ENCODE measurements at regions not wholly inside any gene's neighbourhood (a gene's known extent, or its start where the extent isn't known, plus 50 kb on each side); places are given as distances from the start of the nearest gene placed in this dataset.

GRCh38 chr10:2733278-2733963 lies 333.9 kb upstream of the PFKP start:
- H3K4me3 ChIP-seq (ENCODE audit: low read depth, low read length): no peak overlapping the region
- no peak for DNase-seq (ENCODE audit: low read depth)
- TF ChIP-seq, protein P1, sequence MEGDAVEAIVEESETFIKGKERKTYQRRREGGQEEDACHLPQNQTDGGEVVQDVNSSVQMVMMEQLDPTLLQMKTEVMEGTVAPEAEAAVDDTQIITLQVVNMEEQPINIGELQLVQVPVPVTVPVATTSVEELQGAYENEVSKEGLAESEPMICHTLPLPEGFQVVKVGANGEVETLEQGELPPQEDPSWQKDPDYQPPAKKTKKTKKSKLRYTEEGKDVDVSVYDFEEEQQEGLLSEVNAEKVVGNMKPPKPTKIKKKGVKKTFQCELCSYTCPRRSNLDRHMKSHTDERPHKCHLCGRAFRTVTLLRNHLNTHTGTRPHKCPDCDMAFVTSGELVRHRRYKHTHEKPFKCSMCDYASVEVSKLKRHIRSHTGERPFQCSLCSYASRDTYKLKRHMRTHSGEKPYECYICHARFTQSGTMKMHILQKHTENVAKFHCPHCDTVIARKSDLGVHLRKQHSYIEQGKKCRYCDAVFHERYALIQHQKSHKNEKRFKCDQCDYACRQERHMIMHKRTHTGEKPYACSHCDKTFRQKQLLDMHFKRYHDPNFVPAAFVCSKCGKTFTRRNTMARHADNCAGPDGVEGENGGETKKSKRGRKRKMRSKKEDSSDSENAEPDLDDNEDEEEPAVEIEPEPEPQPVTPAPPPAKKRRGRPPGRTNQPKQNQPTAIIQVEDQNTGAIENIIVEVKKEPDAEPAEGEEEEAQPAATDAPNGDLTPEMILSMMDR (conservative IDR thresholded peaks at IDR 0.05; ENCODE audit: low read depth, low read length): no peak

DNA sequence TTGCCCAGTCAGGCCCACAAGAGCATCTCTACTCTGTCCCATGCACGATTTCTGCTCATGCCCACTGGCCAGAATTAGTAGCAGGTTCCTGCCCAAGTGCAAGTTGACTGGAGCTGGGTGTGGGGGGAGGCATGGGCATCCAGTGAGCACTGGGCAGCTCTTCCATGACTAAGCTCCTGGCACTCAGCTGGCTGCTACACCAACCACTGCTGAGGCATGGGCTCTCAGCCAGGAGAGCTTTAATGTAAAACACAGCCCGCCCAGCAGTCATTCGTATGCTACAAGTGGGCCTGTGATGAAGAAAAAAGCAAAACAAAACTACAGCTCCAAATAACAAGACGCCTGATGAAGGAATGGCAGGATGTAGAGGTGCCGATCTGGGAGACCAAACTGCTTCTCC lies 335.4 kb upstream of the PFKP start:
- no peak overlapping the region for H3K4me3 ChIP-seq (ENCODE audit: low read depth, low read length)
- TF ChIP-seq, protein P1 (conservative IDR thresholded peaks at IDR 0.05; ENCODE audit: low read depth, low read length): no peak
- DNase-seq (ENCODE audit: low read depth): no peak

DNA sequence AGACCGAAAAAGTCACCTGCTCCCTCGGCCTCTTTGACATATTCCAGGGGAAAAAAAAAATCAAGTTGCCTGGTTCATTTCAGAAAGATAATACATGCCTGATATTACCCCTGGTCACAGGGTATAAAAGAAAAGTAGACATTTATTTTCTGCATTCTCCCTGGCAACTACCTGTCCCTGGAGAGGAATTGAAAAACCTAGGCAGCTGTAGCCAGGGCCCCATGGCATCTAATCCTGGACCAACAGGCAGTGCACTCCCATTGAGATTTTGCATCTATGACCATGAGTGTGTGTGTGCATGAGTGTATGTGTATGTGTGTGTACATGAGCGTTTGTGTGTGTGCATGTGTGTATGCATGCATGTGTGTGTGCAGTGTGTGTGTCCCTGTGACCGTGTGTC lies 338.2 kb upstream of the PFKP start:
- DNase-seq (ENCODE audit: low read depth): no peak
- TF ChIP-seq, protein P1 (conservative IDR thresholded peaks at IDR 0.05; ENCODE audit: low read depth, low read length): no peak
- no peak overlapping the region for H3K4me3 ChIP-seq (ENCODE audit: low read depth, low read length)

DNA sequence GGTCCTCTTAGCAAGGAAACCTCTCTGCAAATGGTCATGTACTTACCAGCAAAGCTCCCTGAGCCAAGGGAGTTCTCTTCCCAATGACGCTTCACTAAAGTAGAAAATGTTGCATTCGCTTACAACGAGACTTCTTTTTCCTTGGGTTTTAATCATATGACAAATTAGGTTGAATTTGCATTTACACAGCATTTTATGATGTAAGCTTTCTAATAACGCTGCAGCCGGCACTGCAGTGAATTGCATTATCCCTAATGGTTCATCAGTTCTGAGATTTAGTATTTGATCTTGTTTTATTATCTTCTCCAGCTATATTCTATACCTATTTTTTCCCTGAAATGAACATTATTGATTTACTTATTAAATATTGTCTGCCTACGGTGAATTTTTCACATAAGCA lies 339.3 kb upstream of the PFKP start:
- DNase-seq (ENCODE audit: low read depth): no peak
- H3K4me3 ChIP-seq (ENCODE audit: low read depth, low read length): no peak overlapping the region
- TF ChIP-seq, protein P1 (conservative IDR thresholded peaks at IDR 0.05; ENCODE audit: low read depth, low read length): no peak

DNA sequence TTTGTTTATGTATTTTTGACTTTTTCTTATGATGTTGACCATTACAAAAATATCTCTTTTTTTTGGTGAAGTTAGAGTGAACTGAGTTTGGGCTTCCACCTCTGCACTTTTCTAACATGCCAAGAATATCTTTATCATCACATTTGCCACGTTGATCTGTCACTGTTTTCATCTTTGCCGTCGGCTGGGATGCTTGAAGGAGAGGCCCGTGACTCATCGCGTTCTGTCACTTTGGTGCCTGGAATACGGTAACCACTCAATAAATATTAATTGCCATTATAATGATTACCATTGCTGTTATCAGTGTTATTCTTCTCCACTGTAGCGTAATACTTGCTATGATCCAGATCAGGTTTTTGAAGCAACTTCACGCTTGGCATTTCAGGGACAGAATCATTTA lies 350.8 kb upstream of the PFKP start:
- H3K4me3 ChIP-seq (ENCODE audit: low read depth, low read length): no peak overlapping the region
- TF ChIP-seq, protein P1 (conservative IDR thresholded peaks at IDR 0.05; ENCODE audit: low read depth, low read length): no peak
- DNase-seq (ENCODE audit: low read depth): no peak

DNA sequence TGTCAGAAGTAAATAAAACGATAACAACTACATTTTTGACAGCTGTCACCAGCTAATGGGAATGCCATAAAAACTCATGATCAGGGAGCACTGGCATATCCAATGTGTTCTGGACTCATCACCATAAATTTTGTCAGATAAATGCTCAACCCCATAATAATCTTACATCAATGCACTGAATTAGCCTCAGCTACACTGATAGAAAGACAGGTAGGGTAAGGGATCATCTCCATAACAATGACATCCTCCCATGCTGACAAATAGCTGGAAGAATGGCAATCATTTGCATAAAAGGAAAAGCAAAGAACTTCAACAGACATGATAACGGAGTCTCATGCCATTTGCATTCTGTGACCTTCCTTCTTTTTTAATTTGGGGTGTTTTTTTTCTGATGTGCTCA lies 352.8 kb upstream of the PFKP start:
- DNase-seq (ENCODE audit: low read depth): no peak
- no peak overlapping the region for H3K4me3 ChIP-seq (ENCODE audit: low read depth, low read length)
- TF ChIP-seq, protein P1 (conservative IDR thresholded peaks at IDR 0.05; ENCODE audit: low read depth, low read length): no peak

DNA sequence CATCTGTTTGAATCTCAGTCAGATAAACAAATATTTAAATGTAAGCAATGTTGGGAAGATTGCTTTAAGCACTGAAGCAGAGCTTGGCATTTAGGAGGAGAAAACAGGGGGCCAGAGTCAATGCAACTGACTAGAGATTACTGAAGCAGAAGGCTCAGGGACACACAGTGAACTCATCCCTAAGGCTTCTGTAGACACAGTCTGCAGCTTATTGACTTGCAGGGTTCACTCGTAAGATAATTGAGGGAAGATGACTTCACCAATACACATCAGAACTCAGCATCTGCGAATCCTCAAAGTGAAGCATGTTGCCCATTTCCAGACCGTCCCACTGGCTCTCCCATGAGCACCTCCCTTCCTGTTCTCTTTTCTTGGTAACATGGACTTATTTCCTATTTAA lies 363.4 kb upstream of the PFKP start:
- TF ChIP-seq, protein P1 (conservative IDR thresholded peaks at IDR 0.05; ENCODE audit: low read depth, low read length): no peak
- no peak overlapping the region for H3K4me3 ChIP-seq (ENCODE audit: low read depth, low read length)
- no peak for DNase-seq (ENCODE audit: low read depth)
